Activated CD8-positive, alpha-beta T cell treated with anti-CD3 and anti-CD28 coated beads for 36 hours (primary cell): ENCODE measurements at regions not wholly inside any gene's neighbourhood (a gene's known extent, or its start where the extent isn't known, plus 50 kb on each side); places are given as distances from the start of the nearest gene placed in this dataset.

Source experiments
- ATAC-seq: fragments of 200-7000 bp; cut with Tn5 transposase; one replicate; pipeline ENCODE4 v1.10.0; 2021; ENCODE audit warnings: mild to moderate bottlenecking, moderate library complexity
- CTCF ChIA-PET: fragments of 350-600 bp; sonication (Branson Sonifier 250); formaldehyde crosslinking; loops from one replicate; lab custom pipeline; 2021; ENCODE audit warnings: antibody characterized with exemption; lab: Charles Lee
- POLR2A ChIA-PET: fragments of 350-600 bp; sonication (Branson Sonifier 250); formaldehyde crosslinking; loops from one replicate; lab custom pipeline; 2021; ENCODE audit warnings: antibody characterized with exemption; lab: Charles Lee
- DNase-seq: peaks from one replicate; pipeline ENCODE4 v3.0.0-alpha.2; 2020
- H3K27ac Mint-ChIP-seq: one replicate; pipeline ENCODE4 v1.8.0; 2021; ENCODE audit warnings: mild to moderate bottlenecking, mixed read lengths
- H3K27me3 Mint-ChIP-seq: one replicate; pipeline ENCODE4 v1.8.0; 2021; ENCODE audit warnings: mixed read lengths
- H3K36me3 Mint-ChIP-seq: one replicate; pipeline ENCODE4 v1.8.0; 2021; ENCODE audit warnings: low read depth, mixed read lengths
- H3K4me1 Mint-ChIP-seq: one replicate; pipeline ENCODE4 v1.8.0; 2021; ENCODE audit warnings: low read depth, mixed read lengths
- H3K4me3 Mint-ChIP-seq: one replicate; pipeline ENCODE4 v1.8.0; 2021; ENCODE audit warnings: mild to moderate bottlenecking, moderate library complexity, mixed read lengths
- H3K9me3 Mint-ChIP-seq: one replicate; pipeline ENCODE4 v1.8.0; 2021; ENCODE audit warnings: mixed read lengths
- intact Hi-C: fragments of 100-400 bp; cut with micrococcal nuclease; formaldehyde crosslinking; loops from one replicate; pipeline ENCODE4 v1.10.0; 2022
- TF ChIP-seq, protein P1 (sequence below): fragments of 200-600 bp; IDR thresholded peaks from one replicate; pipeline ENCODE4 v1.8.0; 2022; ENCODE audit warnings: antibody characterized with exemption, mild to moderate bottlenecking

DNA sequence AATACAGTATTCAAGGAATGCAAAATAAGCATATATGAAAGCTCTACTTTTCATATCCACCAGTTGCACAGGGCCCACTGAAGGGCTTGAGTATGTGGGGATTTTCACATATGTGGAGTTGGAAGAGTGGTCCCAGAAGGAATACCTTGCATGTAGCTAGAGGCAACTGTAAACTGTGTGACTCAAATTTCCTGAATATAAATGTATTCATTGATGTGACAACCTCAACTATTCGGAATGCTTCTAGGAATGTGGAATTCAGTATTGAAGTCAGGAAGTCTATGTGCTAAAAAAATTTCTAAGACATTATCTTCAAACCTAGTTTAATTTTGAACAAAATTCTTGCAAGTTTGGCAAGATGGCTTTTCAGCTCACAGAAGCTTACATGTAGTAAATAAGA is 695.5 kb upstream of the SEMA3D start:
- intact Hi-C loops, result no loop called here
- TF ChIP-seq, protein P1, sequence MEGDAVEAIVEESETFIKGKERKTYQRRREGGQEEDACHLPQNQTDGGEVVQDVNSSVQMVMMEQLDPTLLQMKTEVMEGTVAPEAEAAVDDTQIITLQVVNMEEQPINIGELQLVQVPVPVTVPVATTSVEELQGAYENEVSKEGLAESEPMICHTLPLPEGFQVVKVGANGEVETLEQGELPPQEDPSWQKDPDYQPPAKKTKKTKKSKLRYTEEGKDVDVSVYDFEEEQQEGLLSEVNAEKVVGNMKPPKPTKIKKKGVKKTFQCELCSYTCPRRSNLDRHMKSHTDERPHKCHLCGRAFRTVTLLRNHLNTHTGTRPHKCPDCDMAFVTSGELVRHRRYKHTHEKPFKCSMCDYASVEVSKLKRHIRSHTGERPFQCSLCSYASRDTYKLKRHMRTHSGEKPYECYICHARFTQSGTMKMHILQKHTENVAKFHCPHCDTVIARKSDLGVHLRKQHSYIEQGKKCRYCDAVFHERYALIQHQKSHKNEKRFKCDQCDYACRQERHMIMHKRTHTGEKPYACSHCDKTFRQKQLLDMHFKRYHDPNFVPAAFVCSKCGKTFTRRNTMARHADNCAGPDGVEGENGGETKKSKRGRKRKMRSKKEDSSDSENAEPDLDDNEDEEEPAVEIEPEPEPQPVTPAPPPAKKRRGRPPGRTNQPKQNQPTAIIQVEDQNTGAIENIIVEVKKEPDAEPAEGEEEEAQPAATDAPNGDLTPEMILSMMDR, result no peak
- DNase-seq, result no peak
- H3K9me3 Mint-ChIP-seq, result peaks cover 2% of the 10 kb centered on the region
- no peak overlapping the region for H3K27ac Mint-ChIP-seq
- no peak for ATAC-seq
- POLR2A ChIA-PET, result no interaction called here
- H3K27me3 Mint-ChIP-seq, result no peaks in the 10 kb centered on the region
- H3K36me3 Mint-ChIP-seq, result no peaks in the 10 kb centered on the region
- H3K4me1 Mint-ChIP-seq, result no peaks in the 10 kb centered on the region
- CTCF ChIA-PET, result no interaction called here
- H3K4me3 Mint-ChIP-seq, result no peak overlapping the region

DNA sequence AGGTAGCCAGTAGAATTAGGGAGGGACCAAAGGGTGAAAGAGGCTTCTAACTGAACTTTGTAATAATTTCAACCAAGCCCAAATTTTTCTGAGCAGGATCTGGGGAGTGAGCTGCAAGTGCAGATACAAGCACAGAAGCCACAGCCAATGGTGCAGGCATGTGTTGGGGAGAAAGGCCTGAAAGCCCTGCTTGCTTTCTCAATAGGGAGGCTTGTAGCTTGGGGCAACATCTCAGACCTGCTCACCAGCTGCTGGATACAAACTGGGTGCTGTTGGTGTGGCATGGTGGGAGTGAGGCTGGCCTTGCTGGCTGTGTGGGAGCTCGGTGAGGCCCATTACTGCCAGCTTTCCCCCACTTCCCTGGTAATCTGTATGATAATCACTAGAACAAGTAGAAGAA is 688.5 kb upstream of the SEMA3D start:
- Mint-ChIP-seq H3K27ac (no peak overlapping the region), H3K4me1 (no peaks in the 10 kb centered on the region), H3K9me3 (peaks cover 4% of the 10 kb centered on the region), H3K27me3 (no peaks in the 10 kb centered on the region), H3K36me3 (no peaks in the 10 kb centered on the region), H3K4me3 (no peak overlapping the region)
- ChIA-PET CTCF (no interaction called here), POLR2A (no interaction called here)
- no peak for DNase-seq
- intact Hi-C loops, result no loop called here
- no peak for ATAC-seq
- TF ChIP-seq, protein P1, result no peak

DNA sequence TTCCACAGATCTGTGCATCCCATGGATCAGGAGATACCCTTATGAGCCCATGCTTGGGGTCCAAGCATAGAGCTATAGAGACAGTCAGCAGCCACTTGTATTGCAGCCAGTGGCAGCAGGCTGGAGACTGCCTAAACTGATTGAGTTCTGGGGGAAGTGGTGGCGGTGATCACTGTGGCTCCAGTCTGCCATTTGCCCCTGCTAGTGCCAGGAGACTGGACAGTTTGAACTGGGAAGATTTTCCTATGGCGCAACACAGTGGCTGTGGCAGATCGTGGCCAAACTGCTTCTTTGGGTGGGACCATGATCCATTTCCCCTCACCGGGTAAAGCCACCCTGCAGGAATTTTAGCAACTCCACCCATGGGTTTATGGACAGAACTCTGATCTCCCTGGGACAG is 679.7 kb upstream of the SEMA3D start:
- ChIA-PET CTCF (no interaction called here), POLR2A (no interaction called here)
- DNase-seq (no peak), ATAC-seq (no peak)
- Mint-ChIP-seq H3K4me3 (no peak overlapping the region), H3K9me3 (peaks cover 9% of the 10 kb centered on the region), H3K27ac (no peak overlapping the region), H3K36me3 (no peaks in the 10 kb centered on the region), H3K4me1 (no peaks in the 10 kb centered on the region), H3K27me3 (no peaks in the 10 kb centered on the region)
- TF ChIP-seq, protein P1, result no peak
- intact Hi-C loops, result no loop called here

DNA sequence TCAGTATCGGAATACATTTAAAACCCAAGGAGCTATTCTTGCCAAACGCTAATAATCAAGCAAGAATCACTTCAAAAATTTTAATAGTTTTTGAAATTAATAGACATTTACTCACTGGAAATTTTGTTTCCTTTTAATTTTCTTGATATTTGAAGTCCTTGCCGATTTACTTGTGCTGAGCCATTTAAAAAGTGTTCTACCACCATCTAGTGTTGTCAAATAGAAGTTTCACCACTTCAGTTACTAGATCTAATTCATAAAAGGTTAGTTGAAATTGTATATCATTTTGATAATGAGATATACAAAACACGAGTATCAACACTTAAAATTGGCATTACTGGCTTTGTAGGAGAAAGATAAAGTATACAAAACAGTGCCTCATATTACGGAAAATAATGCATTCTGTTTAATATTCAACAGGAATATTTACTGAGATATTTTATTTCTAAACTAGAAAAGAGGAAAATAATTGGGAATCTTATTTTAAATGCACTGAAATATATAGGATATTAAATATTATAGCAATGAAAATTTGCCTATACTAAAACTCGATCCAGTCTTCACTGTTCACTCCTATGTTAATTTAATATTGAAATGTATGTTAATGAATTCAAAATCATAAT is 664.8 kb upstream of the SEMA3D start:
- intact Hi-C loops, result no loop called here

DNA sequence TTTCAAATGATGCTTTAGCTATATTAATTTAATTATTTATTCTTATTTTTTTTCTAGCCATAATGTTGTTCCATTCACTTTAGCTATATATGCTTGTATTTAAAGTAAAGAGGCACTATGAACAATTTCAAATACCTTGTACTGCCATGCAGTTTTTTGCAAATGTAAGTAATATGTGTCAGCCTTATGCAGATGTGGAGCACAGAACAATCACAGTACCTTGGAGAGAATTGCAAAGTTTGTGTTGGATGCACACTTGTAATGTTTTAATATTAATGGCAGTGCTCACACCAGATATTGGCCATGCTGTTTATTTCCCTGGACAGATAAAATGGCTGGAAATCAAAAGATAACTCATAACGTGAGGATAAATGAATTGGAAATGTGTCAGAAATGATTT is 663.5 kb upstream of the SEMA3D start:
- Mint-ChIP-seq H3K4me1 (no peaks in the 10 kb centered on the region), H3K36me3 (no peaks in the 10 kb centered on the region), H3K27ac (no peak overlapping the region), H3K27me3 (no peaks in the 10 kb centered on the region), H3K9me3 (peaks cover 2% of the 10 kb centered on the region), H3K4me3 (no peak overlapping the region)
- intact Hi-C loops, result no loop called here
- CTCF ChIA-PET, result interaction anchor here (0.9 kb wide), 1 partner anchor 272 kb away, joined by 3 read pairs; no protein-coding TSS in a partner anchor
- no peak for ATAC-seq
- DNase-seq, result no peak
- POLR2A ChIA-PET, result no interaction called here
- TF ChIP-seq, protein P1, result no peak

More for the DNA sequence above, 664.8 kb upstream of the SEMA3D start:
- no peak for DNase-seq
- no peak overlapping the region for H3K27ac Mint-ChIP-seq
- CTCF ChIA-PET, result no interaction called here
- peaks cover 2% of the 10 kb centered on the region for H3K9me3 Mint-ChIP-seq
- no peak overlapping the region for H3K4me3 Mint-ChIP-seq
- no peaks in the 10 kb centered on the region for H3K4me1 Mint-ChIP-seq
- TF ChIP-seq, protein P1, result no peak
- no peaks in the 10 kb centered on the region for H3K27me3 Mint-ChIP-seq
- no peak for ATAC-seq
- H3K36me3 Mint-ChIP-seq, result no peaks in the 10 kb centered on the region
- POLR2A ChIA-PET, result no interaction called here
